Gastroesophageal sphincter (tissue), 4 donors: ENCODE measurements at regions not wholly inside any gene's neighbourhood (a gene's known extent, or its start where the extent isn't known, plus 50 kb on each side); places are given as distances from the start of the nearest gene placed in this dataset.

Source experiments
- ATAC-seq: fragments of 150-250 bp; one replicate; pipeline ENCODE4 v1.9.1; 2016; ENCODE audit warnings: mild to moderate bottlenecking, moderate library complexity
- H3K27ac ChIP-seq, 4 donors: fragments of 200-600 bp; sonication (generic) in 3 of 4; 1 replicate in 3 of 4; 2 replicates in 1 of 4; pipeline ENCODE4 v1.5.1; 2016 to 2019
- H3K27me3 ChIP-seq: fragments of 200-600 bp; sonication (generic); one replicate; pipeline ENCODE4 v1.5.1; 2019
- H3K36me3 ChIP-seq, 2 donors: fragments of 200-600 bp; sonication (generic); one replicate each; pipeline ENCODE4 v1.5.1; 2019; ENCODE audit warnings: control low read depth in 1 of 2
- H3K4me1 ChIP-seq, 3 donors: fragments of 200-600 bp; sonication (generic); 1 replicate in 2 of 3; 2 replicates in 1 of 3; pipeline ENCODE4 v1.5.1; 2016 to 2019; ENCODE audit warnings: control low read depth in 2 of 3
- H3K4me3 ChIP-seq, 2 donors: fragments of 200-600 bp; sonication (generic); one replicate each; pipeline ENCODE4 v1.5.1; 2019; ENCODE audit warnings: mild to moderate bottlenecking in 1 of 2, moderate library complexity in 1 of 2
- H3K9me3 ChIP-seq, 3 donors: fragments of 200-600 bp; sonication (generic); one replicate each; pipeline ENCODE4 v1.5.1; 2017 to 2019; ENCODE audit warnings: control low read depth in 2 of 3
- EP300 ChIP-seq: sonication (generic); formaldehyde crosslinking; IDR thresholded peaks from one replicate; pipeline ENCODE4 v1.6.1; 2017; ENCODE audit warnings: antibody characterized with exemption, mild to moderate bottlenecking
- POLR2A ChIP-seq, 2 donors: fragments of 450-650 bp; IDR thresholded peaks; one replicate each; pipeline ENCODE4 v1.6.1; 2017; ENCODE audit warnings: antibody characterized with exemption in 2 of 2, mild to moderate bottlenecking in 2 of 2, moderate library complexity in 1 of 2
- POLR2AphosphoS5 ChIP-seq: sonication (generic); formaldehyde crosslinking; IDR thresholded peaks from one replicate; pipeline ENCODE4 v1.6.1; 2017; ENCODE audit warnings: antibody characterized with exemption
- WGBS, 2 donors: methylation state at CpG; one replicate each; pipeline ENCODE4 v1.1.5; 2018; ENCODE audit warnings: low coverage in 1 of 2; 5-methylcytosine and 5-hydroxymethylcytosine counted together
- TF ChIP-seq, protein P1 (sequence below), 4 experiments: fragments of 200-600 bp in 2 of 4; fragments of 450-650 bp in 2 of 4; sonication (generic) in 1 of 4; IDR thresholded peaks; one replicate each; pipeline ENCODE4 v1.5.1; 2017 to 2019; ENCODE audit warnings: antibody characterized with exemption in 4 of 4, mild to moderate bottlenecking in 2 of 4, moderate library complexity in 2 of 4

DNA sequence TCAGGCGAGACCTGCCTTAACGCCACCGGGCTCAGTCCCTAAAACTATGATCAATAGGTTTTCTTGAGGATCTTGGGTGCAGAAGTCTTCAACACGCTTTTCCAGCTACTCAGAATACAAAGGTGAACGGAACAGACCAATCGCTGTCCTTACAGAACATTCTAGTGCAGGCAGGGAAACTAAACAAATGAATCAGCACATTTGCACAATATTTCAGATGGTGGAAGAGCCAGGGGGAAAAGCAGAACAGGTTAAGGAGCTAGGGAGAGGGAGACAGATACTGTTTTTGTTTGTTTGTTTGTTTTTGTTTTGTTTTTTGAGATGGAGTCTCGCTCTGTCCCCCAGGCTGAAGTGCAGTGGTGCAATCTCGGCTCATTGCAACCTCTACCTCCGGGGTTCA is 271.1 kb downstream of the TFAP2C start:
- ATAC-seq: no peak
- 68 to 80% methylated on average over 8 to 9 of the region's 9 CpGs for WGBS, 2 donors
- TF ChIP-seq POLR2AphosphoS5 (no peak), EP300 (no peak), POLR2A (IDR thresholded peaks at IDR 0.05) (no peak)
- TF ChIP-seq, protein P1, sequence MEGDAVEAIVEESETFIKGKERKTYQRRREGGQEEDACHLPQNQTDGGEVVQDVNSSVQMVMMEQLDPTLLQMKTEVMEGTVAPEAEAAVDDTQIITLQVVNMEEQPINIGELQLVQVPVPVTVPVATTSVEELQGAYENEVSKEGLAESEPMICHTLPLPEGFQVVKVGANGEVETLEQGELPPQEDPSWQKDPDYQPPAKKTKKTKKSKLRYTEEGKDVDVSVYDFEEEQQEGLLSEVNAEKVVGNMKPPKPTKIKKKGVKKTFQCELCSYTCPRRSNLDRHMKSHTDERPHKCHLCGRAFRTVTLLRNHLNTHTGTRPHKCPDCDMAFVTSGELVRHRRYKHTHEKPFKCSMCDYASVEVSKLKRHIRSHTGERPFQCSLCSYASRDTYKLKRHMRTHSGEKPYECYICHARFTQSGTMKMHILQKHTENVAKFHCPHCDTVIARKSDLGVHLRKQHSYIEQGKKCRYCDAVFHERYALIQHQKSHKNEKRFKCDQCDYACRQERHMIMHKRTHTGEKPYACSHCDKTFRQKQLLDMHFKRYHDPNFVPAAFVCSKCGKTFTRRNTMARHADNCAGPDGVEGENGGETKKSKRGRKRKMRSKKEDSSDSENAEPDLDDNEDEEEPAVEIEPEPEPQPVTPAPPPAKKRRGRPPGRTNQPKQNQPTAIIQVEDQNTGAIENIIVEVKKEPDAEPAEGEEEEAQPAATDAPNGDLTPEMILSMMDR (IDR thresholded peaks at IDR 0.05): no peak
- Histone ChIP-seq H3K4me1 (no peaks in the 10 kb centered on the region), H3K9me3 (peaks cover 0 to 15% (median 0%) of the 10 kb centered on the region in 3 donors), H3K4me3 (no peak overlapping the region), H3K27me3 (peaks cover 22% of the 10 kb centered on the region), H3K27ac (no peak overlapping the region), H3K36me3 (no peaks in the 10 kb centered on the region)

DNA sequence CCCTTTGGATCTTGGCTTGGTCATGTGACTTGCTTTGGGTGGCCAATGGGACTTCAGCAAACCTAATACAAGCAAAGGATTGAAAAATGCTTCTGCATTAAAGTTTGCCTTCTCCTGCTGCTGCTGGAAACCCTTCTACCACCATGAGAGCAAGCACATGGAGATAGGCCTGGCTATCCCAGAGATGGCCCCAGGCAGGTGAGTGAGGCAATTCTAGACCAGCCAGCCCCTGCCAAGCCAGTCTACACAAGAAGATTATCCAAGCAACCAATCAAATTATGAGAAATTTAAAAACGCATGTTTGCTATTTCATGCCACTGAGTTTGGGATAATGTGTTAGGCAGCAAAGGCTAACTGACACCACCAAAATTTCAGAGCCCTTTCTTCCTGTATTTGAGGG is 274.3 kb downstream of the TFAP2C start:
- no peak for ATAC-seq

GRCh38 chr20:56903858-56904257 is 274.8 kb downstream of the TFAP2C start:
- Histone ChIP-seq H3K36me3 (no peaks in the 10 kb centered on the region), H3K27me3 (peaks cover 13% of the 10 kb centered on the region), H3K27ac (no peak overlapping the region), H3K9me3 (peaks cover 0 to 15% (median 0%) of the 10 kb centered on the region in 3 donors), H3K4me3 (no peak overlapping the region), H3K4me1 (no peaks in the 10 kb centered on the region)
- WGBS, 2 donors: 63 to 100% methylated on average over 1 to 4 of the region's 4 CpGs
- no peak for TF ChIP-seq EP300
- TF ChIP-seq, protein P1 (IDR thresholded peaks at IDR 0.05): no peak
- TF ChIP-seq POLR2A (IDR thresholded peaks at IDR 0.05): no peak
- TF ChIP-seq POLR2AphosphoS5: no peak
- no peak for ATAC-seq

More for the DNA sequence above, 274.3 kb downstream of the TFAP2C start:
- Histone ChIP-seq H3K9me3 (peaks cover 0 to 15% (median 0%) of the 10 kb centered on the region in 3 donors), H3K4me3 (no peak overlapping the region), H3K27ac (no peak overlapping the region), H3K27me3 (peaks cover 13% of the 10 kb centered on the region), H3K4me1 (no peaks in the 10 kb centered on the region), H3K36me3 (no peaks in the 10 kb centered on the region)
- WGBS, 2 donors: 0 to 33% methylated on average over 1 of the region's 1 CpG
- TF ChIP-seq POLR2AphosphoS5 (no peak), EP300 (no peak), POLR2A (IDR thresholded peaks at IDR 0.05) (no peak)
- TF ChIP-seq, protein P1 (IDR thresholded peaks at IDR 0.05): no peak

DNA sequence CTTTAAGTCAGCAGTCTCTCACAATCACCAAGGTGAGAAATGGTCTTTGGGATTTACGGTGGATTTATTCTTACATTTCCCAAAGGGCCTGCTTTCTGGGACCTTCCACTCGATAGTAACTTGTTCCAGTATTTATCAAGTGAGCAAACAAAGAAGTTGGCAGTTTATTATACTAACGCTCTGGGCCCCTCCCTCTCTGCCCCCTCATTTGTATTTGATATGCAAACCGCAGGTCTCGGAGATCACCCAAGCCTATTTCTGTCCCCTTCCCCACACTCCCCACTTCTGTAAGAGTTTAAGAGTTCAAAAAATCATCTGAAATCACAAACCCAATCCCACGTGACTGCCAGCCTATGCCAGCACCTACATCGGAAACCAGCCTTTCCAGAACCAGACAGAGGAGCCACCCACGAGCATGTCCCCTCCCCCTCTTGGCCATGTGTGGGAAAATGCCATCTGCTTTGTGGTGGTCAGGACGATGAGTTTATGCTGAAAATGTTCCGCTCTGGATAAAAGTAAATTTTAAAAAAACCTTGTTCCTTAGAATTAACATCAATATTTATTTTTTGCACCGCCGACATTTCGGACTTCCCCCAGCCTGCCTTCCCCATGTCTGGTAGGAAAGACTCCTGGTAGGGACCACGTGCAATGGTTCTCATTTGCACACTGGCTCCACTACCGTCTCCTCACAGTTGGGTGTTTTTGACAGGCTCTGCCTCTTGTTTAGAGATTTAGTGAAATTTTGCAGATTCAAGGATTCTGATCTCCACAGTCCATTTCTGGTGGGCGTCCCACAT is 281.0 kb downstream of the TFAP2C start:
- no peaks in the 10 kb centered on the region for H3K4me1 ChIP-seq
- no peaks in the 10 kb centered on the region for H3K36me3 ChIP-seq
- H3K4me3 ChIP-seq: no peak overlapping the region
- no peak overlapping the region for H3K27ac ChIP-seq
- no peak for ATAC-seq
- H3K9me3 ChIP-seq: no peaks in the 10 kb centered on the region
- H3K27me3 ChIP-seq: peaks cover 23% of the 10 kb centered on the region
- TF ChIP-seq EP300: no peak
- TF ChIP-seq POLR2AphosphoS5: no peak
- TF ChIP-seq, protein P1 (IDR thresholded peaks at IDR 0.05): no peak
- TF ChIP-seq POLR2A (IDR thresholded peaks at IDR 0.05): no peak
- 41 to 53% methylated on average over 7 to 15 of the region's 16 CpGs for WGBS, 2 donors

DNA sequence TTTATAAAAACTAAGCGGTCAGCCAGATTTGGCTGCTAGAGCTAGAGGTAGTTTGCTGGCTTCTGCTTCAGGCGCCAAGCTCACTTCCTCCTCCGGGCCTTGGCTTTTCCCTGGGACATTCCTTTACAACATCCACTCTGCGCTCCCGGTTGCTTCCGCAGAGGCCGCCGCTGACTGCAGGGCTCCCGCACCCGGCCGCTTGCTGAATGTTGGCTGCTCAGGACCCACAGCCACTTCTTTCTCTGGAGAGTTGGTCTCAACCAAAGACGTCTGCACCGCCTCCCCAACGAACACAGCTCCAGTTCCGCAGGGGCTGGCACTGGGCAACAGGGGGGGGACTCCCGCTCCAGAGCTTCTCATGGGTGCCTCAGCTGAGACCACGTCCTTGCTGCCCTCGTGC is 282.8 kb downstream of the TFAP2C start:
- peaks cover 31% of the 10 kb centered on the region for H3K27me3 ChIP-seq
- no peaks in the 10 kb centered on the region for H3K4me1 ChIP-seq
- 85 to 100% methylated on average over 1 to 10 of the region's 18 CpGs for WGBS, 2 donors
- TF ChIP-seq, protein P1 (IDR thresholded peaks at IDR 0.05): no peak
- TF ChIP-seq POLR2AphosphoS5: no peak
- no peak for TF ChIP-seq EP300
- no peak for TF ChIP-seq POLR2A (IDR thresholded peaks at IDR 0.05)
- no peak overlapping the region for H3K27ac ChIP-seq
- no peak overlapping the region for H3K4me3 ChIP-seq
- H3K9me3 ChIP-seq: no peaks in the 10 kb centered on the region
- no peaks in the 10 kb centered on the region for H3K36me3 ChIP-seq
- no peak for ATAC-seq
